Frontal cortex (tissue), 3 donors: ENCODE measurements at regions not wholly inside any gene's neighbourhood (a gene's known extent, or its start where the extent isn't known, plus 50 kb on each side); places are given as distances from the start of the nearest gene placed in this dataset.
"Not testable (repeated sequence)": the region's sequence is repeated elsewhere in the genome, so short reads cannot be mapped to it uniquely, and the experiment has no call there.

Experiments
- DNase-seq, 2 donors: peaks; one replicate each; pipeline ENCODE4 v3.0.0; 2012; ENCODE audit warnings: low spot score in 2 of 2
- FAIRE-seq: peaks from 2 replicates; lab custom pipeline; 2012; peaks lifted over from hg19 to GRCh38; lab: Jason Lieb, UNC
- donor health status: control.
- donor health status: control.
- donor health status: control.

GRCh38 chr2:20112361-20112760 lies 60.9 kb upstream of the LAPTM4A start:
- not testable (repeated sequence) for FAIRE-seq, DNase-seq

- no peak for FAIRE-seq
- DNase-seq: no peak
These were observed 60.1 kb upstream of the LAPTM4A start for GRCh38 chr2:20111311-20112131.

GRCh38 chr2:20110876-20111275 lies 59.4 kb upstream of the LAPTM4A start:
- no peak for FAIRE-seq

GRCh38 chr2:20110383-20110782 lies 59.0 kb upstream of the LAPTM4A start:
- FAIRE-seq: no peak
- no peak for DNase-seq

More at GRCh38 chr2:20110876-20111275, 59.4 kb upstream of the LAPTM4A start:
- DNase-seq: no peak

- no peak for DNase-seq
- no peak for FAIRE-seq
These were observed 57.4 kb upstream of the LAPTM4A start for GRCh38 chr2:20108655-20109396.

GRCh38 chr2:20107776-20108175 lies 56.3 kb upstream of the LAPTM4A start:
- no peak for DNase-seq

GRCh38 chr2:20107352-20107751 lies 55.9 kb upstream of the LAPTM4A start:
- DNase-seq (no peak), FAIRE-seq (no peak)

More at GRCh38 chr2:20107776-20108175, 56.3 kb upstream of the LAPTM4A start:
- FAIRE-seq: no peak

GRCh38 chr2:20106746-20107145 lies 55.3 kb upstream of the LAPTM4A start:
- FAIRE-seq: no peak
- DNase-seq: no peak

GRCh38 chr2:20104900-20105545 lies 53.6 kb upstream of the LAPTM4A start:
- DNase-seq: no peak
- FAIRE-seq: no peak

- DNase-seq (no peak), FAIRE-seq (no peak)
These were observed 52.1 kb upstream of the LAPTM4A start for GRCh38 chr2:20103530-20103929.
